HG03060 (cell line): ENCODE measurements at regions not wholly inside any gene's neighbourhood (a gene's known extent, or its start where the extent isn't known, plus 50 kb on each side); places are given as distances from the start of the nearest gene placed in this dataset.

Experiments used
- ATAC-seq: cut with Tn5 transposase; IDR thresholded peaks from one replicate; pipeline ENCODE4 v1.9.1; 2021; ENCODE audit warnings: low read depth, moderate number of reproducible peaks; ENCODE audit not compliant: unreplicated experiment

DNA sequence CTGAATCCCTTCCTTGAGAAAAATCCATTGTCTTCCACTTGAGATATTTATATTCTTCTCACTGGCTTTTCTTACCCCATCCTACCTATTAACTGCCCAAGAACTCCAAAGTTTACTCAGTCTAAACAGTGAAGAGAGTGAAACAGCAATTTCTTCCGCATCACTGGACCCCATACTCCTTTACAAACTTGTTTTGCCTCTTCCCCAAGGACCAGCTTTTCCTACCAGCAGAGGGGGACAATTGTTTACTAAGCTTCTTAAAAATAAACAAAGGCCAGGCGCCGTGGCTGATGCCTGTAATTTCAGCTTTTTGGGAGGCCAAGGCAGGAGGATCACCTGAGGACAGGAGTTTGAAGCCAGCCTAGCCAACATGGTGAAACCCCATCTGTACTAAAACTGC is 52.0 kb downstream of the LRATD1 start:
- no peak for ATAC-seq

- no peak for ATAC-seq
These were observed 58.4 kb downstream of the LRATD1 start for GRCh38 chr2:14690926-14691325.

DNA sequence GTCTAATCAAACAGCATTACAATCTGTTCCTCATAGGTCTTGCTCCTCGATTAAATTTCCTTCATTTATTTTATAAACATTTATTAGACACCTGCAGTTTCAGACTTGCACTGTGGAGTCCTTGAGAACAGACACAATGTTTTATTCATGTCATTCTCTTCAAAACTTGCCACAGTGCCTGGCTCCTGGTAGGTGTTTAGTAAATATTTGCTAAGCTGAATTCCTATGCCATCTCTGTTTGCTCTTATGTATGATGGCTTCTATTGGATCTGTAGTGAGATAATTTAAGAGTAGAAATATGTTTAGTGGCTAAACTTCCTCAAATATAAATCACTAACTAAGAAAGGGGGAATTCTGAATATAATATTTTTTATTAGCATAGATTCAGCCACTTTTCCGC is 61.4 kb downstream of the LRATD1 start:
- ATAC-seq = no peak

DNA sequence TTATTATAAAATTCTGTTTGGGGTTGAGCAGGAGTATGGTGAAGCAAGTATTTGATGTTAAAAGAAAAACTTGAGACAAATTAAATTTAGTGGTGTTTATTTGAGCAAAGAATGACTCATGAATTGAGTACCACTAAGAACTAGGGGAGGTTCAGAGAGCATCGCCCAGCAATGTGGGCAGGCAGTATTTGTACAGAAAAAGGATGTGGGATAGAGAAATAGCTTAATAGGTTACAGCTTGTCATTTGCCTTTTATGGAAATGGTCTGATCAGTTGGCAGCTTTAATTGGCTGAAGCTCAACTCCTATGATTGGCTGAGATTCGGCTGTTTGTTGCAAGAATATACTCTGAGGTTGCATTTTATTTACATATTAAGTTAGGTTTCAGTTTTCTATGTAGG is 68.2 kb downstream of the LRATD1 start:
- no peak for ATAC-seq

GRCh38 chr2:14702258-14702657 is 69.7 kb downstream of the LRATD1 start:
- no peak for ATAC-seq

DNA sequence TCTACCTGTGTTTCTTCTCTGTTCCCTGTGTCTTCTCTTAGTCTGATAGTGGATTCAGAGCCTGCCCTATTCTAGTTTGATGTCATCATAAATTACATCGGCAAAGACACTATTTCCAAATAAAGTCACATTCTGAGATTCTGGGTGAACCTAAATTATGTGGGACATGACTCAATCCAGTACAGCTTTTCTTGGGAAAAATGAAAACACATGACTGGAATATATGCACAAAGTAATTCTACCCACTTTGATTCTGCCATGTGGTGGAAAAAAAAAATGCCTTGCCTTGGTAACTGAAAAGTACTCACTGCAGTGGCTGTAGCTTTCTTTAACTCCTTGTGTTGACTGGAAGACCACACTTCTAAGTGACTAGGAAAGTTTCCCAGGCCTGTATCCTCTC is 73.7 kb downstream of the LRATD1 start:
- no peak for ATAC-seq

- ATAC-seq = no peak
These were observed 79.6 kb downstream of the LRATD1 start for GRCh38 chr2:14712111-14712510.

- ATAC-seq = no peak
These were observed 80.7 kb downstream of the LRATD1 start for GRCh38 chr2:14713248-14713647.

DNA sequence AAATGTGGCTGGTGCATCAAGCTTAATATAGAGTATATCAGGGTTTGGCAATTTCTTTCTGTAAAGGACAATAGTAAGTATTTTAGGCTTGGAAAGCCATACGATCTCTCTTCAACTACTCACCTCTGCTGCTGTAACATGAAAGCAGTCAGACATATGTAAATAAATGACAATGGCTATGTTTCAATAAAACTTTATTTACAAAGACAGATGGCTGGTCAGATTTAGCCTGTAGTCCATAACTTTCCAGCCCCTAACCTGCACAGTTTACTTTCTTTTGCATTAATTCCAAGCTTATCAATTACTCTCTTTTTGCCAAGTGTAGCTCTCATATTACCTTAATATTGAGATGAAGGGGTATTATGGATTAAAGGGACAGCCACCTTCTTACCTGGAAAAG is 83.1 kb downstream of the LRATD1 start:
- ATAC-seq = no peak

DNA sequence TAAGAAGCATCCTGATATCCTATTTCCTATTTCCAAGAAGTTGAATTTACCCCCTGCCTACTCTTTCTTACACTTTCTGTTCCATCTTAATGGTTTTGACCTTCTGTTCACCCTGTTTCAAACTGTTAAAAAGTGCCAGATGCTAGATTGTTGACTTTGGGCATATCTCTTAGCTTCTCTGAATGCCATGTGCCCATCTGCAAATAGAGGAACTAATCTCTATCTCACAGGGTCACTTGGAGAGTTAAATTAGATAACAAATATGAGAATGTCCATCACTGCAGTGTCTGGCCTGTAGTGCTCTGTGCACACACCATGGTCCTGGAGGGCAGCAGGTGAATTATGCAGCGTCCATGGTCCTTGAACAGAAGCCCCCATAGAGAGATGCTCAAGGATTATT is 83.8 kb downstream of the LRATD1 start:
- ATAC-seq = no peak

- no peak for ATAC-seq
These were observed 84.6 kb downstream of the LRATD1 start for GRCh38 chr2:14717131-14717530.

- no peak for ATAC-seq
These were observed 87.8 kb downstream of the LRATD1 start for GRCh38 chr2:14720319-14720718.

DNA sequence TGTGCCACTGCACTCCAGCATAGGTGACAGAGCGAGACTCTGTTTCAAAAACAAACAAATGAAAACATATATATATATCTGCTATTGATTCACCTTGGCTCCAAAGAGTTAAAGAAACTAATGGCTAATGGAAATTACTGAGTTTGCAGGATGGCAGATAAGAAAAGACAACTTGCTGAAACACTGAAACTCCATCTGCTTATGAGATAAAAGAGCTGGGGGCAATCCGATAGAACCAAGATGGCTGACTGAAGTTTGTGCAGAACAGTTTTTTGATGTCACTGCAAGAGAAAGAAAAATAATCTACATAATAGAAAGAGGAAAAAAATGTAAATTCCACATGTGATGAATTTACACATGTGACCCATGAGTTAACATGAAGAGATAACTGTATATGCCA is 88.2 kb downstream of the LRATD1 start:
- ATAC-seq = no peak

DNA sequence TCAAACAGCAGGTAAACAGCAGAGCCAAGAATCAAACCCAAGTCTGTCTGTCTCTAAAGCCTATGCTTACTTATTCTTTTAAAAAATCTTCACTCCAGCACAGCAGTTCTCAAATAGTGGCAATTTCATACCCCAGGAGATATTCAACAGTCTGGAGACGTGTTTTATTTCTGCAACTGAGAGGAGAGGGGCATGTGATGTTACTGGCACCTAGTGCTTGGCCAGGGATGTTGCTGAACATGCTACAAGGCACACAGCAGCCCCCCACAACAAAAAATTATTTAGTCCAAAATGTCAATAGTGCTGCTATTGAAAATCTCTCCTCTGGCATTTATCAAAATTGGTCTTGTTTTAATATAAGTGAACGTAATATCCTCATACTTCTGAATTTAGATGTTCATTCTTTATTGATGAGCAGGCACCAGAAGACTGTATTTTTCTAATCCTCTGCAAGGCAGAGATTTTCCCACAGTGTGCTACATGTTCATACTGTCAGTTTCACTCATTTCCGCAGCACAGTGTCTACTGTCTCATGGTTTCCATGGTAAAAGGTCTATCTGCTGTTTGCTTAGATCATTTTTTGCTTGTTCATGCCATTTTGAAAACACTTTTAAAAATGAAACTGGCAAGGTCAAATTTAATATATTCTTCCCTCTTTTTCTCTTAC is 90.5 kb downstream of the LRATD1 start:
- ATAC-seq = no peak

DNA sequence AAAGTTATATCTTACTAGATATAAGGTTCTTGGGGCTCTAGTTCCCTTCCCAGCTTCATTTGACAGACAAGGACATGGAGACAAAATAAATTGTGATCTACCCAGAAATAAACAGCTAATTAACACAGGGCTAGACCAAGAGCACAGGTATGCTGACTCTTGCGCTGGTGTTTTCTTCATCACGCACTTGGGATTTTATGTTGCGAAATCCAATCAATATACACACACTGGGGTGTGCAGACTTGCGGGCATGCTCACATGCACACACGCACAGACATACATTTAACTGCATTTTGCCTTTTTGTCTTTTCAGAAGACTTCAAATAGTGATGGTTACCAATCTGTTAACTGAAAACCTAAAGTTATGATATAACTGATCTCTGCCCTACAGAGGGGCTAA is 91.2 kb downstream of the LRATD1 start:
- no peak for ATAC-seq

DNA sequence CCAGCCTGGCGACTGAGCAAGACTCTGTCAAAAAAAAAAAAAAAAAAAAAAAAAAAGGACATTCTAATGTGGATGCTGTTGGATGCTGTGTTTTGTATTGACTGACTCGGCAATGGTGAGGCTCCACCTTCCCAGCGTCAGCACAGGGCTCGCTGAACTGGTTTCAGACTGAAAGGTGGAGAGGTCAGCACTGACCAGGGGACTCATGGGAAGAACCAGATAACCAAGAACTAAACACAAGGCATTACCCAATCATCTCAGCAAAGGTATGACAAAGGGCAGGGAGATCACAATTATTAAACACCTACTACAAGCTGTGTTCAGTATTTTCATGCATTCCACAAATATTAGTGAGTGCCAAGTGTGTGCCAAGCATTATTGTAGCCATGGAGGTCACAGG is 103.2 kb downstream of the LRATD1 start:
- ATAC-seq = no peak

GRCh38 chr2:14737201-14737600 is 104.7 kb downstream of the LRATD1 start:
- ATAC-seq = no peak

GRCh38 chr2:14743861-14744260 is 111.3 kb downstream of the LRATD1 start:
- ATAC-seq = no peak

- no peak for ATAC-seq
These were observed 113.0 kb downstream of the LRATD1 start for GRCh38 chr2:14745288-14746076.

- ATAC-seq = no peak
These were observed 113.6 kb downstream of the LRATD1 start for GRCh38 chr2:14746133-14746532.

GRCh38 chr2:14747447-14747846 is 114.9 kb downstream of the LRATD1 start:
- ATAC-seq = no peak

DNA sequence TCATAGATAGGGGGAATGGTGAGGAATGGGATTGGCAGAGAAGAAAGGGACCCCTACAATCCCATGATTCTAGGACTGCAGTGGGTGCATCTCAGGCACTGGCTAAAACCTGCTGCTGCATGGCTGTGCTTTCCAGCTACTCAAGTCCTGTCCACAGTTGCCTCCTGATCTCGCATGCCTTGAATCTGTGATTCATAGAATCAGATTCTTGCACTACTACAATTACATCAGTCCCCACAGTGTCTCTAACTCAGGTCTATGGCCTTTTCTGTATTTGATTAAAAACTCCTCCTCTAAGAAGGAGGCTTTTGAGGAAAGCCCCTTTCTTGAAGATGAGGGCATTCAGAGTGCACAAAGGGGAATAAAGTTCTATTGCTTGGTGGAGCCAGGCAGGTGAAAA is 117.4 kb downstream of the LRATD1 start:
- no peak for ATAC-seq
